Stimulated activated CD4-positive, alpha-beta T cell treated with anti-CD3 and anti-CD28 coated beads, Interleukin-4, amount 100 ng/mL, for 1 hour (primary cell): ENCODE measurements at regions not wholly inside any gene's neighbourhood (a gene's known extent, or its start where the extent isn't known, plus 50 kb on each side); places are given as distances from the start of the nearest gene placed in this dataset.
"Not testable (repeated sequence)": the region's sequence is repeated elsewhere in the genome, so short reads cannot be mapped to it uniquely, and the experiment has no call there.

Experiments used
- DNase-seq: peaks from one replicate; pipeline ENCODE4 v3.0.0-alpha.2; 2020

GRCh38 chr4:111045992-111046391 lies 423.1 kb upstream of the PITX2 start:
- DNase-seq = no peak

- no peak for DNase-seq
Measured at GRCh38 chr4:111046811-111047210, 423.9 kb upstream of the PITX2 start.

- DNase-seq = no peak
Measured at GRCh38 chr4:111048316-111048715, 425.4 kb upstream of the PITX2 start.

DNA sequence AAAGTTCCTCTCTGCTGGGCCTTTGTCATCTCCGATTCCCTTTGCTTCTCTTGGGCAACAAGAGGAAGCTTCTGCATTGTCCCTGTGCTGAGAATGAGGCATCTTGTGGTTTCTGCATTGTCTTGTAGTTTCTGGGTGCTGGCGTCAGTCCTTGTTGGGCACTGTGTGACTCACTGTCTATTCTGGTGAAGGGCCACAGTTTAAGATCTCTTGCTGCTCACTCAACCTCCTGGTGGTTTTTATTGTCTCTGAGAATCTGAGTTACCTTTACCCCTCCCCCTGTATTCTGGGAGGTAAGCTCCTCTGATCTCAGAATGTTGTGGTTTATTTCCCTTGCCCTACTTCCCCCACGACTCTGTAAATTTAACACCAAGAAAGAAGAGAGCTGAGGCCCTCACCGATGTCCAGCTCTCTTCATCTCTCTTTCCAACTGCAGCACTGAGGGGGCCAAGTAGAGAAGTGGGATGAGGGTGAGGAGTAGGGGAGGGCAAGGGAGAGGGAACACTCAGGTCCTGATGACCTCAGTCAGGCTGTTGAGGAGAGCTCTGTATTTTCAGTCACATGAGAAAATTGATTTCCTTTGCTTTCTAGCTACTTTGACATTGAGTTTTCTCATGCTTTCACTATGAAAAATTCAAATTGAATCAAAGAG lies 441.6 kb upstream of the PITX2 start:
- no peak for DNase-seq

- DNase-seq = no peak
Measured at GRCh38 chr4:111066001-111066400, 443.1 kb upstream of the PITX2 start.

- no peak for DNase-seq
Measured at GRCh38 chr4:111066447-111066846, 443.6 kb upstream of the PITX2 start.

- no peak for DNase-seq
Measured at GRCh38 chr4:111066887-111067286, 444.0 kb upstream of the PITX2 start.

DNA sequence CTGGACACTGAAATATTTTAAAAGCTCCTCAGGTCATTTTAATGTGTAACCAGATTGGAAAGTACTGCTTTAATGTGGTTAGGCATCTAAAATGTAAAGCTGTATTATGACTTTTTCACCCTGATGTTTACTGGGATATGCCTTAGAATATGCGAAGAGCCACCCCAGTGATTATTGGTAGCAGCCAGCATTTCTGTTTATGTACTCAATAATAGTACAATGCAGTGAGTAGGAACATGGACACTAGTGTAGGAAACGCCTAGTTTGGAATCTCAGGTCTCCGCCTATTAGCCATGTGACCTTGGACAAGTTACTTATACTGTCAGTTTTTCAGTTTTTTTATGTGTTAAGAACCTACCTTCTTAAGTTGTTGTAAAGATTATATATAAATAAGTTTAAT lies 446.0 kb upstream of the PITX2 start:
- DNase-seq = no peak

DNA sequence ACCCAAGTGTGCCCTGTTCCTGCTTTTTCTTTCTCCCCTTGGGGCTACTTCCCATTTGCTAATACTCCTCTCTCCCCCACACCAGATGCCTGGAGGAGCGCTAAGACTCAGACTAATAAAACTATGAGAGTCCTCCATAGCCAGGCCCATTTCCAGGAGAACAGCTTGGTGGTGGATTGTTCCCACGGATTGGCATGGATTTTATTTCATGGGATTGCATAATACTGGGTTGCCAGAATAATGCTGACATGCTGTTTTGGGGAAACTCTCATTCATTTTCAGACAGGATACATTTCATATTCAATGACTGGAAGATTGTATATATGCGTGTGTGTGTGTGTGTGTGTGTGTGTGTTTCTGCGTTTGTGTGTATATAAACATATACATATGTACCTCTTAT lies 447.5 kb upstream of the PITX2 start:
- DNase-seq = no peak

- no peak for DNase-seq
Measured at GRCh38 chr4:111074523-111075114, 451.7 kb upstream of the PITX2 start.

DNA sequence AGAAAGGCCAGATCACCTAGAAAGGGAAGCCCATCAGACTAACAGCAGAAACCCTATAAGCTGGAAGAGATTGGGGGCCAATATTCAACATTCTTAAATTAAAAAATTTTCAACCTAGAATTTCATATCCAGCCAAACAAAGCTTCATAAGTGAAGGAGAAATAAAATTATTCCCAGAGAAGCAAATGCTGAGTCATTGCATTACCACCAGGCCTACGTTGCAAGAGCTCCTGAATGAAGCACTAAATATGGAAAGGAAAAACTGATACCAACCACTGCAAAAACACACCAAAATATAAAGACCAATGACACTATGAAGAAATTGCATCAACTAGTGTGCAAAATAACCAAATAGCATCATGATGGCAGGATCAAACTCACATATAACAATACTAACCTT lies 453.4 kb upstream of the PITX2 start:
- not testable (repeated sequence) for DNase-seq

DNA sequence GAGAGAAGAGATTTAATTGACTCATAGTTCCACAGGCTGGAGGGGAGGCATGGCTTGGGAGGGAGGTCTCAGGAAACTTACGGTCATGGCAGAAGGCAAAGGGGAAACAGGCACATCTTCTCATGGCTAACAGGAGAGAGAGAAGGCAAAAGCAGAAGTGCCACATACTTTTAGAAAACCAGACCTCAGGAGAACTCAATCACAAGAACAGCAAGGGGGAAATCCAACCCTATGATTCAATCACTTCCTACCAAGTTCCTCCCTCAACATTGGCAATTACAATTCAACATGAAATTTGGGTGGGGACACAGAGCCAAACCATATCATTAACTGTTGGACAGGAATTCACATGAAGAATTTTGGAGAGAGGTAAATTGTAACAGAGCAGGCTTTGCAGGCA lies 485.3 kb upstream of the PITX2 start:
- DNase-seq = no peak

DNA sequence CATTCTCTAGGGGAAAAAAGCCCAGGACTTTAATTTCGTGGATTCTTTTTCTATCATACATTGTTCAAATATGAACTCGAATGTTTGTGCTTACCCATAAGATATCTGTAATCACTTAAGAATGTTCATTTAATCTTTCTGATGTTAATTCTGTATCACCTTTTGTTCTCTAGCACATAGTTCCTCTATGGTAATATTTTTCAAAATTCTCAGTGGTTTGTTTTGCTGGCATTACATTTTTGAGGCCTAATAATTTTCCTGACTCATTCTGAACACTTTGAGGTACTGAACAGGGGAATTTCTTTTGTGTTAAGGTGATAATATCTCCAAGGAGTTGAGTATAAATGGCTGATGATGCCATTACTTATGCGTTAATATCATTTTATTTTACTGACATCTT lies 490.7 kb upstream of the PITX2 start:
- no peak for DNase-seq

- no peak for DNase-seq
Measured at GRCh38 chr4:111115881-111116280, 493.0 kb upstream of the PITX2 start.

- no peak for DNase-seq
Measured at GRCh38 chr4:111120191-111120590, 497.3 kb upstream of the PITX2 start.

DNA sequence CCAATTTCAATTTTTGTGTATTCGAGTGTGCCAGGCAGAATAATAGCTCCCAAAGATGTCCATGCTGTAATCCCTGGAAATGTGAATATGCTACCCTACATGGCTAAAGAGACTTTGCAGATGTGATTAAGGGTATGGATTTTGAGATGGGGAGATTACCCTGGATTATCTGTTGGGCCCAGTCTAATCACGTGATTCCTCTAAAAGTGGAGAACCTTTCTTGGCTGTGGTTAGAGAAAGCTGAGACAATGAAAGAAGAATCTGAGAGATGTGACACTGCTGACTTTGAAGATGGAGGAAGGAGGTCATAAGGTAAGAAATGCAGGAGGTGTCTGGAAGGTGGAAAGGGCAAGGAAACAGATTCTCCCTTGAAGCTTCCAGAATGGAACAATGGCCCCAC lies 503.5 kb upstream of the PITX2 start:
- no peak for DNase-seq

DNA sequence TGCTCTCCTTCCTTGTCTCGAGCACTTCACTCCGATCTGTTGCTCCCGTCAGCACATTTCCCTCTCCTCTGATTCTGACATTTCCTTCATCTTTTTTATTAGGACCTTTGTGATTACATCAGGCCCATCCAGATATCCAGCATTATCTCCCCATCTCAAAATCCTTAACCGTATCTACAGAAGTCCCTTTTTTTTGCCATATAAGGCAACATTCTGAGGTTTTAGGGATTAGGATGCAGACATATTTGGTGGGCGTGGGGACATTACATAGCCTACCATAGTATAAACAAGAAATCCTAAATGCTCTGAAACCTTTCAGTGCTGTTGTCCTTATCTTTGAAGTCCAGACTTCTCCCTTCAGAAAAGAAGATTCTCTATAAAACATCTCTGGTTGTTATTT lies 505.0 kb upstream of the PITX2 start:
- DNase-seq = no peak

DNA sequence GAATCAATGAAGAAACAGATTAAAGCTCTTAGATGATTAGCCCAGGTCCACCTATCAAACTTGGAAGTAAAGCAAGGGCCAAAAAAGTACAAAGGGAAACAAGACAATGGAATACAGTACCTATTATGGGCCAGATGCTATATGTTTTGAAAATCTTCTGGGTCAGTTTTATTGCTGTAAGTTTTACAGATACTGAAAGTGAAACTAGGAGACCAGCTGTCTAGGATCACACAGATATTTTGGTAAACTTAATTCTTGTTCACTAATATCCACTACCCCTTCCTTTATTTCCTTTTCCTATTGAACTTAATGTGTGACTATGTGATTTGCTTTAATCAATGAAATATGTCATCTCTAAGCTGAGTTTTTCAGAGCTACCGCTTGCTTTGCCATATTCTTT lies 505.4 kb upstream of the PITX2 start:
- no peak for DNase-seq

- DNase-seq = no peak
Measured at GRCh38 chr4:111136438-111136837, 513.6 kb upstream of the PITX2 start.

DNA sequence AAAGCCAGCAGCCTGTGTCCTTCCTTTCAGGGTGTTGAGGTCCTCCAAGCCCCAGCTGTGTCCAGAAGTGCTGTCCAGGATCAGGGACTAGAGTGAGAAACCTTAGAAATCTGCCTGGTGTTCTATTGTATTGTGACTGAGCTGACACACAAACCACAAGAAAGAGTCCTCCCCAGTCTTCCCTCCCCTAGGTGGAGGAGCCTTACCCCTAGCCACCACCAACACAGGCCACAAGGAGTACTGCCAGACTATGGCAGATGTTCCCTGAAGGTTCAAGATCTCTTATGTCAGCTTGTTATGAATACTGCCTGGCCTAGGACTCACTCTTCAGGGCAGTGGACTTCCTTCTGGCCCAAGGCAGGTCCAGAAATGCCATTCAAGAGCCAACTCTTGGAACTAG lies 514.1 kb upstream of the PITX2 start:
- DNase-seq = no peak

- no peak for DNase-seq
Measured at GRCh38 chr4:111143510-111143909, 520.6 kb upstream of the PITX2 start.

GRCh38 chr4:111154934-111155333 lies 532.1 kb upstream of the PITX2 start:
- no peak for DNase-seq

GRCh38 chr4:111164556-111164955 lies 541.7 kb upstream of the PITX2 start:
- DNase-seq = not testable (repeated sequence)

DNA sequence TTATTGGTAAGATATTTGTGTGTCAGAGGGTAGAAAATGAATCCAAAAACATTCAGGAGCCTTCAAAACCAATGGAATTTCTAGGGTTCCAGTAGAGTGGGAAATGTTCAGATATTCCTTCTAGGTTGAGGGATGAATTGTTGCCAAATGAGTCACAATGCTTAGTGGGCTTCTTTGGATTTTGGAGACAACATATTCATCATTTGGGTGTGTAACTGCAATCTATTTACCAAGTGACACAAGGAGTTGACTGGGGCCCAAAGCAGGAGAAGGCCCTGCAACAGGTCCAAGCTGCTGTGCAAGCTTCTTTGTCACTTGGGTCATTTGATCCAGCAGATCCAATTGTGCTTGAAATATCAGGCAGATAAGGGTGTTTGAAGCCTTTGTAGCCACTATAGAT lies 551.5 kb upstream of the PITX2 start:
- no peak for DNase-seq

DNA sequence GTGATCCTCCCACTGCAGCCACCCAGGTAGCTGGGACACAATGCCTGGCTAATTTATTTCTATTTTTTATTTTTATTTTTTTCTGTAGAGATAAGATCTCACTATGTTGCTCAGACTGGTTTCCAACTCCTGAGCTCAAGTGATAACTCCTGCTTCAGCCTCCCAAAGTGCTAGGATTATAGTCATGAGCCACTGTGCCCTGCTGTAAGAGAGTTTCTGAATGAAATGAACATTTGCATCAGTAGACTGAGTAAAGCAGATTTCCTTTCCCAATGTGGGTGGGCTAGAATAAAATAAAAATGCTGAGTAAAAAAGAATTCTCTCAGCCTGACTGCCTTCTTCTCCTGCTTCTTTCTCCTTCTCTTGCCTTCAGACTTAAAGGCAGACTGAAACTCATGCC lies 555.4 kb upstream of the PITX2 start:
- DNase-seq = no peak
